IPS DF 19.7 (cell line): ENCODE measurements at regions not wholly inside any gene's neighbourhood (a gene's known extent, or its start where the extent isn't known, plus 50 kb on each side); places are given as distances from the start of the nearest gene placed in this dataset.
"Not testable (repeated sequence)": the region's sequence is repeated elsewhere in the genome, so short reads cannot be mapped to it uniquely, and the experiment has no call there.

ENCODE experiments used
- DNase-seq: peaks from one replicate; pipeline ENCODE4 v3.0.0-alpha.2; 2013; ENCODE audit warnings: low read depth, low spot score

DNA sequence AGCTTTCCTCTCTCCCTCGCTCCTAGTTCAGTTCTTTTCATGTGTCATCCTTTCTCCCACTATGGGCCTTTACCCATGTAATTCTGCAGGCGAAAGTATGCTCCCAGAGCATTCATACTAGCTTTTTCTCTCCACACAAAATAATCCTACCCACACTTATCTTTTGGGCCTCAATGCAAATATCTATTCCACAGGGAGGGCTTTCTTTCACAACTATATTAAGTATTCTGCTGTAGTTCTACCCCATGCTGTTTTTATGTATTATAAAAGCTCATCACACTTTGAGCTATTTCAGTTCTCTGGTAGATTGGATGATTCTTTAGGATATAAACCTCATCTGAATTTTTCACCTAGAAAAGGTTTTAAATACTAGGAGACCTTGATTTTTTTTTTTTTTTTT, 774.6 kb upstream of the CRIM1 start:
- DNase-seq: no peak

DNA sequence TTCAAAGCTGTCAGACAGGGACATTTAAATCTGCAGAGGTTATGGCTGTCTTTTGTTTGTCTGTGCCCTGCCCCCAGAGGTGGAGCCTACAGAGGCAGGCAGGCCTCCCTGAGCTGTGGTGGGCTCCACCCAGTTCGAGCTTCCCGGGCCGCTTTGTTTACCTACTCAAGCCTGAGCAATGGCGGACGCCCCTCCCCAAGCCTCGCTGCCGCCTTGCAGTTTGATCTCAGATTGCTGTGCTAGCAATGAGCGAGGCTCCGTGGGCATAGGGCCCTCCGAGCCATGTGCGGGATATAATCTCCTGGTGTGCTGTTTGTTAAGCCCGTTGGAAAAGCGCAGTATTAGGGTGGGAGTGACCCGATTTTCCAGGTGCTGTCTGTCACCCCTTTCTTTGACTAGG, 787.0 kb upstream of the CRIM1 start:
- not testable (repeated sequence) for DNase-seq

DNA sequence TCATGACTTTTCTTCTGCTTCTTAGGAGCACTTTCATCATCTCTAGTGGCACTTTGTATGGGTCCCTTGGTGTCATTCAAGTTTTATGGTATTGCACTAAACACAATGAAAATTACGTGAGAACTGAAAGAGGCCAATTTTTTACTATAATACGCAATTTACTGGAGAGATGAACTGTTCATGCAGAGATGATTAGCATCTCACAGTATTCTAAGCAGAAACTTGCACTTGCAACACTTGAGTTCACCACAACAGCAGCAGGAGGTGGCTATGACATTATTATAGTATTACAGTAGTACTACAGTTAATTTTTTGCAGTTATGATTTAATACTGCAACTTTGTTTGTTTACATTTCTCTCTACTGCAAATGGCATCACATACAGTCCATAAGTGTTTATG, 793.1 kb upstream of the CRIM1 start:
- no peak for DNase-seq

DNA sequence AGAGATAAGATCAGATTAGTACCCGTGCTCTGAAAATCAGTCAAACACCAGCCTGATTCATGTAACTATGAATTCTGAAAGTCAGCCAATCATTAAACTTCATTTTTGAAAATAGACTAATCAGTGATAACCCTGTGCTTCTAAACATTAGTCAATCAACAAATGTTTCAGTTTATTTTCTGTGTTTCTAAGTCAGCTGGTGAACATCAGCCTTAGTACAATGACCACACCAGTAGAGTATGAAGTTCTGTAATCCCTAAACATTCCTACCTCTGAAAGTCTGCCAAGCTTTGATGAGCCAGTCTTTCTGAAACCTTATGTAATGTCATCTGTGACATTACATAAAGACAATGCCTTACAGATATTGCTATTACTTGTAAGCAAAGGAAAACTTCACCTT, 807.4 kb upstream of the CRIM1 start:
- DNase-seq: no peak

DNA sequence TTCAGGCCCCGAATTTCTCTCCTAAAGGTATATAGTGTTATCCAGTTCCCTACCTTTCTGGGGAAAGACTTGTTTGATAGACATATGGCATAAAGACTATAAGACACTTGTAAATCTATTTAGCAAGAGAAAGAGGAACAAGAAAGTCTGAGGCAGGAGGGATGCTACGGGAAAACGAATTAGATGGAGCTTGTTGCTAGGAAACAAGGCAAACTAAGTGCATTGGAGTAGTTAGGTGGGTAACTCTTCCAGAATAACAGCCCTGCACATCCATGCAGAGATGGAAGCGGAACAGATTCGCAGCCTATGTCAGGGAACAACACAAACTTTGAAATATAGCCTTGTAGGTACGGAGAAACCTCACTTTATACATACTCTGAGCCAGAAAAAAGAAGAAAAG, 810.3 kb upstream of the CRIM1 start:
- no peak for DNase-seq

DNA sequence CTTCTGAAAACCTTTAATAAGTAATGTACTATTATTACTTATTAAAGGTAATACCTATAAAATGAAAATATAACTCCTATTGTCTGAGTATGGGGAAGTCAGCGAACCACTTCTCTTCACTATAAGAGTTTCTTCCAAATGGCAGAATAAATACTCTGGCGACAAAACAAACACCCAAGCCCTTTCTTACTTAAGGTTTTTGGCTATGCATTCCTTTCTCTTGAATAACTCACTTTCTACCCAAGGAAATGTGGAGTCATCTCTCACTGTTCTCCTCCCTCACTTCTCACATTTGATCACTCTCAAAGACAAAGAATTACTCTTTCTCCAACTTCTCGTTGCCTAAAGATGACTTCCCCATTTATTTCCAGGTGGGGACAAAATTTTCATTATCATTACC, 816.8 kb upstream of the CRIM1 start:
- DNase-seq: no peak

DNA sequence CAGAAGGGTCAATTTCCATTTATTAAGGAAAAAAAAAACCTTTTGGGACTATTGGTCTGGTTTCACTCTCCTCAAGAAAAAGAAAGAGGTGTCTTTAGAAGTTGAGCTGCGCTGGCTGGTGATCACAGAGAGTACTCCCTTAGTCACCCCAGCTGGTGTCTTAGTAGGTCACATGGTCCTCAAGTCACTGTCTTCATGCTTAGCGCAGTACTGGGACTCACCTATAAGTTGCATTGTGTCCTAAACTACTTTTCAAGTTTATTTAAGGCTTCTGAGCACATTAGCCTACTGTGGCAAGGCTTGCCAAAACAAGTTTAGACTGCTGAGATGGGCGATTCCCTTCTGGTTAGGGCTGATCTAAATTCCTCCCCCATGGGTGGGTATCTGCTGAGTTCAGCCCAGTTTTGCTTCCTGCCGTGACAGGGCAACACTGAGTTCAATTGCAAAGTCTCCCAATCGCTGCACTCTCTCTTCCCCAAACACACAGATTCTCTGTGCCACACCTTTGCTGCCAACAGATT, 824.9 kb upstream of the CRIM1 start:
- no peak for DNase-seq

DNA sequence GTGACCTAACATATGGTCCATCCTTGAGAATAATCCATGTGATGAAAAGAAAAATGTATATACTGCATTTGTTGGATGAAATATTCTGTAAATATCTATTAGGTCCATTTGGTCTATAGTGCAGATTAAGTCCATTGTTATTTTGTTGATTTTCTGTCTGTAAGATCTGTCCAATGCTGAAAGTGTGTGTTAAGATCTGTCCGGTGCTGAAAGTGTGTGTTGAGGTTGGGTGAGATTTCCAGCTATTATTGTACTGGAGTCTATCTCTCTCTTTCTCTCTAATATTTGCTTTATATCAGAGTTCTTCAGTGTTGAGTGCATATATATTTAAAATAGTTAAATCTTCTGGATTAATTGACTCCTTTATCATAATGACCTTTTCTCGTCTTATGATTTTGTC, 828.8 kb upstream of the CRIM1 start:
- DNase-seq: no peak

DNA sequence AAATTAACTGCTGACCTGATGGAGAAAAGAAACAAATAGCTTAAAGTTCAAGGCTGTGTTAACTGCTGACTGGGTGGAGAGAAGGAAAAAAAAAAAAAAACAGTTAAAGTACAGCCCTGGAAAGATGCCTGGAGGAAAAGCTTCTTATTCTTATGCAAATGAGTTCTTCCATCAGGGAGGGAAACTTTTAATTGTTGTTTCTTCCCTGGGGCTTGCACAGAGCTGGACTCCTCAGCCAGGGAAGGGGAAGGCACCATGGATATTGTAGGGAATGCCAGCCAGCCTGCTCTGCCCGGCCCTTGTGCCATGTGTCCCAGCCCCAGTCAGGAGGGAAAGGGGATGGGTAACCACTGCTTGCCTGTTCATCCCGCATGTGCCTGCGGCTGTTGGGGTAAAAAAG, 833.1 kb upstream of the CRIM1 start:
- DNase-seq: peak; percentile 47

DNA sequence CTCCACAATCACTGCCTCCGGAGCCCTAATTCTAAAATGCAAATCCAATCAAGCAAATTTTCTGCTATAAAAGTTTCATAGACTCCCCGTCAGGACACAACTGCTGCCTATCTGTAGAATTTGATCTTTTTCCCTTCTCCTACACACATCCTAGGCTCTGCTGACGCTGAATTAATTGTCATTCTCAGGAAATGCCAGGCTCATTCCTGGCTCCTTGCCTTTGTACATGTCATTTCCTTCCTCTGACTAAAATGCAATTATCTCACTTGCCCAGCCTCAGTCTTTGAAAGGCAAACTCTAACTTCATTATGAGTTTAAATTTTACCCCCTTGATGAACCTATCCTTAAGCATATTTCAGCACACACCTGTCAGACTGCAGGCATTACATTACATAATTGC, 844.9 kb upstream of the CRIM1 start:
- DNase-seq: no peak

DNA sequence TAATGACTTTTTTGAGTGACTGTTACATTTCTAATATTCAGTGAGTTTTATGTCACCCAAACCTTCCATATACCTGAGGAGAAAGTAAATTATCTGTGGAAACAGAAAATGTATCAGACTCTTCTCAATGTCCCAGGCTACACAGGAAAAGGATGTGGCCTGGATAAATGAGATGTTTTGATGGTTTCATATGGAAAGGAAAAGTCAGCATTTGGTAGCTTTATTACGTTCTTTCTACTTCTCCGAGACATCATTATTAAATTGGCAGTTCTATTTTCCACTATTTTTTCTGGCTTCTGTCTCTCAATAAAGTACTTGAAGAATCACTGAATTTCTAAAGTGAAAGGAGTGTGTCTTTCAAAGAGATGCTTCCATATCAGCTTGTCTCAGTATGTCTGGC, 847.0 kb upstream of the CRIM1 start:
- DNase-seq: no peak

DNA sequence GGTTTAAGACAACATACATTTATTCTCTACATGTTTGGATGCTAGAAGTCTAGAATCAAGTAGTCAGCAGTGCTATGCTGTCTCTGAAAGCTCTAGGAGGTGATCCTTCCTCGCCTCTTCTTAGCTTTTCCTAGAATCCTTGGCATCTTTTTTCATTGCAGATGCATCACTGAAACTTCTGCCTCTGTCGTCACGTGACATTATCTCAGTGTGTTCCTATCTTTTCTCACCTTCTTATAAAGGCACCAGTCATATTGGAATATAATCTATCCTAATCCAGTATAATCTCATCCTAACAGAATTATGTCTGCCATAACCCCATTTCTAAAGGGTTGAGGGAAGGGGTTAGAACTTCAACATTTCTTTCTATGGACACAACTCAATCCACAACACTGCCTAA, 851.2 kb upstream of the CRIM1 start:
- DNase-seq: no peak

DNA sequence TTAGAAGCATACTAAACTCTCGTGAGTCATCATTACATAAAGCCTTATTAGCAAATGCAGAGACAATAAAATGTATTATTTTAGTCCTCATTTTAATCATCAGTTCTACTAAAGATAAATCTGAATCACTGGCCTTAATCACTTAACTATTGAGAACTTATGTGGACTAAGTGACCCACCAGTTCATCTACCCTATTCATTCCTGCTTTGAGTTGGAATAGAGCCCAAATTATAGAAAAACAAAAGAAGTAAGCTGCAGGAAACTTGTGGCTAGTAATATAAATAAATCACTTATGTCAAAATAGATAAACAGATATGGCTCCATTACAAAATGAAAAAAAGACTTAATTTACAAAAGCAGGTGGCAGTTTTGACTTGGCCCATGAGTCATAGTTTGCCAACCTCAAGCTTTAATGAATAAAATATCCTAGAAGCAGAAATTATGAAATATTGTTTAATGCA, 851.8 kb upstream of the CRIM1 start:
- no peak for DNase-seq

DNA sequence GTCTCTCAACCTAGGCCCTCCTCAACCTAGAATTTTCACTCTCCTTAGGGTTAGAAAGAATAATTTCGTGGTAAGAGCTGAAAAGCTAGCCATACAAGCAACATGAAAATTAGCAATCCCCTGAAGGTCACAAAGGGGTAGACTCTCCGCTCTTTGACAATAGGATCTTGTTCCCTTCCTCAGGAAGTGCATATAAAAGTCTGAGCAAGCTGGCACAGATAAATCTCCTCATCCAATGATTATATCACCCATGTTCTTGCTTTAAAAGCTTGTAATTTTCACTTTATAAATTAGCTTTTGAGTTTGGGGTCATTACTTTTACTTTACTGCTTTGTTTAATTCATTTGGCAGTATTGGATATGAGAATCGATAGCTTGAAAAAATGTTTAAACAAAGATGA, 852.3 kb upstream of the CRIM1 start:
- DNase-seq: no peak

DNA sequence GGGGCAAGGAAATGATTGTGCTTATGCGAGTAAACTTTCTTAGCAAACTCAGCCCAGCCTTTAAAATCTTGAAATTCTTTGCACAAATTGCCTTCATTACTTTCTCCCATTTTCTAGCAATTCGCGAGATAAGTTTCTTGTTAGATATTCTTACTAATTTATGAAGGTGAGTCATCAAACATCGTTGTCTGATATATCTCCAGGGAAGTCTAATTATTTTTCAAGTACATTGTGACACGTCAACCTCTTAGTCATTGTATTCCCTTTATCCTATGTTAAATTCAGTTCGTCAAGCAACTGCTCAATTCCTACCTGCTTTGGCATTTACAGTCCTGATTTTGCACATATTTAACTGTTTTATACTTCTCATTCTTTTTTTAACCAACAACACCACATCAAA, 854.5 kb upstream of the CRIM1 start:
- no peak for DNase-seq

DNA sequence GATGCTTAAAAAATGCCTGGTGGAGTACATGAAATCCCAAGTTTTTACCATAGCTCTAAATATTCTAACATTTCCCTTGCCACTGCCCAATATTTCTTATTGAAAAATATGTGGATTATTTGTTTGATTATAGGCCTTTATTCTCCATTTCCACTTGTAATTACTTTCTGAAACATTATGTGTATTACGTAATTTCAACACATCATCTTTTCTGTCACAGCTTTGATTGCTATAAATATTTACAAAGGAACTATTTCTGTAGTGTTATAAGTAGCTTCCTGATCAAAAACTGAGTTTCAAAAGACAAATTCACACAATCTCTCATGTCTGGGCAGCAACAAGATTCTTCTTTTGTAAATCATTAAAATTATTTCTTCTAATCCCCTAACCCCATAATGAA, 859.6 kb upstream of the CRIM1 start:
- no peak for DNase-seq

DNA sequence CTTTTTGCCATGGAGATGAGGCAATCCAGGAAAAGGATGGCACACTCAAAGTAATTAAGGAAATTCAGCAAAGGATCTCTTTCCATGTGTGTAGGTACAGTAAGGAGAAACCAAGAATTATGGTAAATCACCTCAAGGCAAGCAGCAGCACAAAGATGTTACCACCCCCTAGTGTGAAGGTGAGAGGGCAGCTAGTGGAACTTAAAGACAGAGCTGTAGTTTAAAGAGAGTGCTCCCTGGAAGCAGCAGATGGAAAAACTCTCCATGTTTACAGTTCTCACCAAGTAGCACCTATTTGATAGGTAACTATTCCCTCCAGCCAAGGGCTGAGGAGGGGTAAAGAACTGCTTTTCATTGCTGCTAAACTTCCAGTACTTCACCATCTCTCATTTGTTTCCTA, 860.4 kb upstream of the CRIM1 start:
- no peak for DNase-seq

DNA sequence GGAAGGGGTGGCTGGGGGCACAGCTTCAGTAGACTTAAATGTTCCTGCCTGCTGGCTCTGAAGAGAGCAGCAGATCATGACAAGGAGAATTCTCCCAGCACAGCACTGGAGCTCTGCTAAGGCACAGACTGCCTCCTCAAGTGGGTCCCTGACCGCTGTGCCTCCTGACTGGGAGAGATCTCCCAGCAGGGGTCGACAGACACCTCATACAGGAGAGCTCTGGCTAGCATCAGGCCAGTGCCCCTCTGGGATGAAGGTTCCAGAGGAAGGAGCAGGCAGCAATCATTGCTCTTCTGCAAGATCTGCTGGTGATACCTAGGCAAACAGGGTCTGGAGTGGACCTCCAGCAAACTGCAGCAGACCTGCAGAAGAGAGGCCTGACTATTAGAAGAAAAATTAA, 877.5 kb upstream of the CRIM1 start:
- not testable (repeated sequence) for DNase-seq

DNA sequence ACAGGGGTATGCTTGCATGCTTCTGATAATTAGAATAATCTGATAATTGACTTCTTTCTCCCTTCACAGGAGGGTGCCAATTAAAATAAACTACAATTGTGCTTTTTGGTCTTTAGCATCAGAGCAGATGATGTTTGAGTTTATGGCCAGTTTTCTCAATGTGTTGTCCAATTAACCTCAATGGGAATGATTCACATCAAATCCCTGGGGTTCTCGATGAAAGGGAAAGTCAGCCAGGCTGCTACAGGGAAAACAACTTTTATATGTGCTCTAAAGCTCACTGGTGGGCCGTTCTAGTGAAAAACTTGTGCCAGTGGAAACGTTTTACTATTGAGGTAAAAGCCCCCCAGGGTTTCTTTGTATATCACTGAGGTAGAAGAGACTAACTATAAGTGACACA, 887.3 kb upstream of the CRIM1 start:
- DNase-seq: no peak

DNA sequence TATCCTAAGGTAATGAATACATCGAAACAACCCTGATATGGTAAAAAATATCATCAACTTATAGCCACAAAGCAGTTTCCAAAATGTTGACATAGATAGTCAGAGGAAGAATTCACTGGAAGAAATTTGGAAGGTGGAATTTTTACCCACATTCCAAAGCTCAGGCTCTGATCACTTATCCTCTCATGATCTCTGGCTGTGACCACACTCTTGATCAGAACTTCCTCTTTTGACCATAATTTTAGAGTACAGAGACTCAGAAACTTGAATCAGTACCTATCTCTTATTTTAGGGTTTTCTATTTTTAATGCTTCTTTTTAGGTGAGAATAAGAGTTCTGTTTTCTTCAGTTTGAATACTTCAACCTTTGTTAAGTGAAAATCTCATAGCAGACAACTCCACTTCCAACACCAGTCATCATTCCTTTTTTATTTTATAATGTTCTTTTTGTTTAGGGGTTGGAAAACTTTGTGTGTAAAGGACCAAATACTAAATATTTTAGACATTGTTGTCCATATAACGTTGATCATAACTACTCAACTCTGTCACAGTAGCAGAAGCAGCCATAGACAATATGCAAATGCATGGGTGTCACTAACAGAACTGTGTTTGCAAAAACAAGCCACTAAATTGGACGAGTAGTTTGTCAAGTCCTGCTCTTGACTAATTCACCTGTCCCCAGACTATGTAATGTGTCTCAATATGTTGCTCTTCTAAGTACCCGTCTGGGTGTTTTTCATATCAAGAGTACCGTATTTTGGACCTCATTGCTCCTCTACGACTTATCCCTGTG, 891.6 kb upstream of the CRIM1 start:
- DNase-seq: no peak

DNA sequence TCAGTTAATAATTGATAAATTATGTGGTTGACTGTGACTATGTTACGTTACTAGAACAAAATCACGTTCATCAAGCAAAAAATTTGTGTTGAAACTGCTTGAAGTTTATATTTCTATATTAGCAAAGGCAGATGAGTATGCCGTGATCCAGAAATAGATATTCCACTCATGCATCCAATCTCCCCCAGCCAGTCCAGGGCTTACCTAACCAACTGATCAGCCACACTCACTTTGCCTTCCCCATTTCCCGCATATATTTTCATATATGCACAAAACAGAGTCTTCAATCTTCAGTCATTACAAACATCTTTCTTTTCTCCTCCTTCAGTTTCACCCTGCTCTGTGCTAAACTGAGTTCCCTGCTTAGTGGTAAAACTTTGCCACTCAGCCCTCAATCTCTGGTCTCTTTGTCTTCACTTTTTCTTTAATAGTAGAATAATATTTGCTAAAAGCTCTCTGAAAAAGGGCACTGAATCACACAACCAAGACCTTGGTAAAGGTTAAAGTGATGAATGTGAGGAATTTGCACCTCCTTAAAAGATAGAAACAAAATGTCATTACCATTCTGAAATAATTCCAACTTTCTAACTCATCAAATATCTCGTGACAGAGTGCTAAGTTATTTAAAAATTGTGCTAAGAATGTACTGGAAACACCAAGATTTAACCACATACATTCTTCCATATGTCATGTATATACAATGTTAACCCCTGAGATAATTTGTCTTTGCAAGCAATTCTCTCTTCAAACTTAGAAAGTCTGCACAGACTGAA, 893.2 kb upstream of the CRIM1 start:
- no peak for DNase-seq

DNA sequence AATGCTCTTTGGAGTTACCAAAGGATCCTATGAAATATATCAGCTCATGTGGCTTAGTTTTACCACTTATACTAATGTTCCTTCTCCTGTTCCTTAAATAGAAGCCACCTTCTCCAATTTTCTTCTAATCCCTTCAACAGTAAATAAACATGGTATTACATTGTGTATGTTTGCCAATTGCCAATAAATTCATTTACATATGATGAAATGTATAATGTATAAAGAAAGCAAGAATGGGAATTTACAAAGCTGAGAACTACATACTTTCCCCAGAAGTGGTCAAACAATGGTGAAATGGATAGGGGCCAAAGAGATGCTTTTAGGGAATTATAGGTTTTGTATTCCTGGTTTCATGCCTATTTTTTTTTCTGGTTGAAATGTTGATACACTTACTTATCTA, 894.2 kb upstream of the CRIM1 start:
- no peak for DNase-seq
